K562 (cell line): ENCODE measurements at regions not wholly inside any gene's neighbourhood (a gene's known extent, or its start where the extent isn't known, plus 50 kb on each side); places are given as distances from the start of the nearest gene placed in this dataset.

Experiments
- ATAC-seq: fragments of 200-7000 bp; cut with Tn5 transposase; 3 replicates; pipeline ENCODE4 v1.9.1; 2020; ENCODE audit warnings: moderate library complexity
- BruUV-seq: library from RNA; stranded (reverse); fragments of 400-500 nt; replicated peaks from 2 replicates; lab custom pipeline; 2021; lab: Mats Ljungman, UMichigan
- CTCF ChIA-PET: fragments of 300-600 bp; formaldehyde crosslinking; extraction: SDS; loops from one replicate; lab custom pipeline; 2021; ENCODE audit warnings: low intra/inter-chr PET ratio; lab: Yijun Ruan, JAX
- POLR2A ChIA-PET: fragments of 300-600, 350-650 bp; sonication (Branson Sonifier 250); formaldehyde crosslinking; extraction: SDS; loops from one replicate; lab custom pipeline; 2021; ENCODE audit warnings: antibody characterized with exemption, inconsistent platforms; lab: Yijun Ruan, JAX
- DNase-seq, 4 experiments: peaks; one replicate each; pipeline versions ENCODE4 v3.0.0 to v3.0.0-alpha.2; 2011 to 2018; ENCODE audit warnings: low spot score in 3 of 4, mixed read lengths in 3 of 4; ENCODE audit errors: extremely low read depth in 1 of 4
- FAIRE-seq: peaks from 2 replicates; lab custom pipeline; 2011; peaks lifted over from hg19 to GRCh38; lab: Jason Lieb, UNC
- H2AFZ ChIP-seq: 2 replicates; pipeline ENCODE4 v1.6.0; 2011; ENCODE audit warnings: low read depth, low read length, control low read depth, inconsistent platforms
- H3K27ac ChIP-seq: fragments of 200-600 bp; 3 replicates; pipeline ENCODE4 v1.8.0; 2011; ENCODE audit warnings: low read depth, mild to moderate bottlenecking, control low read depth, inconsistent platforms, low read length, moderate library complexity, mixed read lengths; ENCODE audit errors: extremely low read depth
- H3K27me3 ChIP-seq, 2 experiments: fragments of 300-600 bp in 1 of 2; 2 replicates in 1 of 2; 3 replicates in 1 of 2; pipeline versions ENCODE4 v1.6.0 to v1.8.0; 2011; ENCODE audit warnings: inconsistent platforms in 2 of 2, low read length in 2 of 2, mild to moderate bottlenecking in 1 of 2, mixed read lengths in 1 of 2, moderate library complexity in 1 of 2; ENCODE audit not compliant: control insufficient read depth in 2 of 2, insufficient read depth in 2 of 2
- H3K36me3 ChIP-seq: fragments of 300-600 bp; 3 replicates; pipeline ENCODE4 v1.8.0; 2011; ENCODE audit warnings: mild to moderate bottlenecking, low read length, inconsistent platforms; ENCODE audit not compliant: control insufficient read depth, insufficient read depth
- H3K4me1 ChIP-seq, 2 experiments: fragments of 200-600 bp in 1 of 2; replicated peaks in 1 of 2; 2 replicates in 1 of 2; 3 replicates in 1 of 2; pipeline versions ENCODE4 v1.5.1 to v1.8.0; 2011; ENCODE audit warnings: inconsistent platforms in 2 of 2, low read length in 2 of 2, mild to moderate bottlenecking in 1 of 2, mixed read lengths in 1 of 2, moderate library complexity in 1 of 2; ENCODE audit not compliant: control insufficient read depth in 2 of 2, insufficient read depth in 2 of 2
- H3K4me2 ChIP-seq: 2 replicates; pipeline ENCODE4 v1.6.1; 2011; ENCODE audit warnings: low read length, control low read depth, inconsistent platforms, mixed read lengths; ENCODE audit not compliant: insufficient read depth
- H3K4me3 ChIP-seq: fragments of 200-600 bp; sonication (generic), shearing (Covaris generic); 2 replicates; pipeline ENCODE4 v1.5.1; 2016; ENCODE audit warnings: control low read depth, inconsistent platforms
- H3K79me2 ChIP-seq: fragments of 200-600 bp; 3 replicates; pipeline ENCODE4 v1.8.0; 2011; ENCODE audit warnings: low read length, inconsistent platforms; ENCODE audit not compliant: control insufficient read depth, insufficient read depth
- H3K9ac ChIP-seq, 2 experiments: 2 replicates each; pipeline versions ENCODE4 v1.6.0 to v1.6.1; 2011; ENCODE audit warnings: low read depth in 2 of 2, low read length in 2 of 2, control low read depth in 1 of 2, inconsistent platforms in 1 of 2, mild to moderate bottlenecking in 1 of 2, mixed read lengths in 1 of 2; ENCODE audit not compliant: insufficient read depth in 1 of 2
- H3K9me1 ChIP-seq: one replicate; pipeline ENCODE4 v1.6.0; 2011; ENCODE audit warnings: inconsistent platforms, mild to moderate bottlenecking, low read length, moderate library complexity; ENCODE audit not compliant: control insufficient read depth, insufficient read depth
- H3K9me3 ChIP-seq: replicated peaks from 2 replicates; pipeline ENCODE4 v1.5.1; 2011; ENCODE audit warnings: low read depth, low read length, inconsistent platforms; ENCODE audit not compliant: control insufficient read depth, insufficient read depth
- H4K20me1 ChIP-seq: replicated peaks from 2 replicates; pipeline ENCODE4 v1.6.1; 2011; ENCODE audit warnings: low read length, inconsistent platforms, mixed read lengths; ENCODE audit not compliant: control insufficient read depth, insufficient read depth
- CBFA2T3 ChIP-seq: fragments of 450-650 bp; IDR thresholded peaks from 2 replicates; pipeline ENCODE4 v1.6.1; 2017
- CHD1 ChIP-seq: fragments of 200-600 bp; sonication (generic); IDR thresholded peaks from one replicate; pipeline ENCODE4 v1.6.1; 2012; ENCODE audit warnings: mild to moderate bottlenecking, moderate library complexity, low read length, inconsistent platforms
- DDX20 ChIP-seq: fragments of 450-650 bp; IDR thresholded peaks from 2 replicates; pipeline ENCODE4 v1.6.1; 2016; ENCODE audit warnings: missing genetic modification characterization, low read depth, mild to moderate bottlenecking, missing compliant biosample characterization, moderate library complexity
- KAT2B ChIP-seq: IDR thresholded peaks from one replicate; pipeline ENCODE4 v1.6.1; 2012; ENCODE audit warnings: low read depth, mild to moderate bottlenecking, control low read depth, inconsistent platforms, low read length, moderate library complexity
- PCBP2 ChIP-seq: fragments of 200-400 bp; formaldehyde crosslinking; IDR thresholded peaks from 2 replicates; pipeline ENCODE4 v1.6.1; 2018; ENCODE audit warnings: low read length, low read depth, mild to moderate bottlenecking, moderate library complexity; ENCODE audit not compliant: poor library complexity, severe bottlenecking
- THRB ChIP-seq: fragments of 450-650 bp; formaldehyde crosslinking; conservative IDR thresholded peaks from 2 replicates; pipeline ENCODE4 v1.4.0; 2022; ENCODE audit warnings: mild to moderate bottlenecking, missing genetic modification characterization
- ZNF318 ChIP-seq, 2 experiments: fragments of 450-650 bp; IDR thresholded peaks; 2 replicates each; pipeline ENCODE4 v1.6.1; 2016; ENCODE audit warnings: mild to moderate bottlenecking in 2 of 2, borderline replicate concordance in 1 of 2, low read depth in 1 of 2, moderate library complexity in 1 of 2
- in situ Hi-C: fragments of 300-500 bp; cut with MboI; formaldehyde crosslinking; loops from 4 replicates; pipeline ENCODE4 v1.15.0; 2018; ENCODE audit warnings: inconsistent platforms, mixed read lengths
- intact Hi-C: fragments of 100-400 bp; cut with micrococcal nuclease; formaldehyde crosslinking; loops from 2 replicates; pipeline ENCODE4 v1.14.2; 2022
- TF ChIP-seq, protein P1 (sequence below), 2 experiments: fragments of 450-650 bp in 1 of 2; IDR thresholded peaks; 2 replicates each; pipeline ENCODE4 v1.6.1; 2011 to 2017; ENCODE audit warnings: low read depth in 2 of 2, antibody characterized with exemption in 1 of 2, borderline replicate concordance in 1 of 2, low read length in 1 of 2, mild to moderate bottlenecking in 1 of 2, mixed read lengths in 1 of 2; ENCODE audit not compliant: control insufficient read depth in 1 of 2

- no peak for TF ChIP-seq ZNF318 (IDR thresholded peaks at IDR 0.05; ENCODE audit: borderline replicate concordance in 1 of 2, low read depth in 1 of 2)
- no peak for TF ChIP-seq CHD1
These were observed 161.7 kb upstream of the SOX9 start (continued) for GRCh38 chr17:71959154-71959553.

DNA sequence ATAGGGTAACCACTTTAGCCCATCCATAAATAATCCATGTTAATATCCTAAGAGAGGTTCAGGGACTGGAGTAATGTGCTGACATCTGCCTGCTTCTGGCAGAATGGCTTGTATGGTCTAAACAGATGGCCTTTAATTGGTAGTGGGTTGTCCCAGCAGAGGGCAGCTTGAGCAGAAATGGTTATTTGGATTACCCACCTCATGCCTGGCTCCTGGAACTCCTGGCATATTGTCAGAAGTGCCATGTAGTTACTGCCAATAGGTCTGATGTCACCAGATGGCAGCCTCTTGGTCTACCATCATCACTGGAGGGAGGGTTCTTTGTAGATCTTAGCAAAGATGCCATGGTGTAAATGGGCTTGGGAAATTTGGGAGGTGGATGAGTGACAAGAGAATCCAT is 157.5 kb upstream of the SOX9 start:
- Histone ChIP-seq H3K9me3 (no peaks in the 10 kb centered on the region), H3K9me1 (no peaks in the 10 kb centered on the region), H3K27ac (no peak overlapping the region), H3K27me3 (no peaks in the 10 kb centered on the region), H3K4me1 (no peaks in the 10 kb centered on the region), H3K4me3 (no peak overlapping the region), H3K36me3 (no peaks in the 10 kb centered on the region), H3K79me2 (no peaks in the 10 kb centered on the region), H3K9ac (no peak overlapping the region), H4K20me1 (no peaks in the 10 kb centered on the region), H2AFZ (no peak overlapping the region), H3K4me2 (no peak overlapping the region)
- DNase-seq: no peak
- intact Hi-C loops (no loop called here), in situ Hi-C loops (no loop called here)
- ChIA-PET CTCF (no interaction called here), POLR2A (no interaction called here)
- no TSS peak for BruUV-seq
- TF ChIP-seq KAT2B: no peak
- TF ChIP-seq THRB (CRISPR knock-in tag): no peak
- TF ChIP-seq, protein P1, sequence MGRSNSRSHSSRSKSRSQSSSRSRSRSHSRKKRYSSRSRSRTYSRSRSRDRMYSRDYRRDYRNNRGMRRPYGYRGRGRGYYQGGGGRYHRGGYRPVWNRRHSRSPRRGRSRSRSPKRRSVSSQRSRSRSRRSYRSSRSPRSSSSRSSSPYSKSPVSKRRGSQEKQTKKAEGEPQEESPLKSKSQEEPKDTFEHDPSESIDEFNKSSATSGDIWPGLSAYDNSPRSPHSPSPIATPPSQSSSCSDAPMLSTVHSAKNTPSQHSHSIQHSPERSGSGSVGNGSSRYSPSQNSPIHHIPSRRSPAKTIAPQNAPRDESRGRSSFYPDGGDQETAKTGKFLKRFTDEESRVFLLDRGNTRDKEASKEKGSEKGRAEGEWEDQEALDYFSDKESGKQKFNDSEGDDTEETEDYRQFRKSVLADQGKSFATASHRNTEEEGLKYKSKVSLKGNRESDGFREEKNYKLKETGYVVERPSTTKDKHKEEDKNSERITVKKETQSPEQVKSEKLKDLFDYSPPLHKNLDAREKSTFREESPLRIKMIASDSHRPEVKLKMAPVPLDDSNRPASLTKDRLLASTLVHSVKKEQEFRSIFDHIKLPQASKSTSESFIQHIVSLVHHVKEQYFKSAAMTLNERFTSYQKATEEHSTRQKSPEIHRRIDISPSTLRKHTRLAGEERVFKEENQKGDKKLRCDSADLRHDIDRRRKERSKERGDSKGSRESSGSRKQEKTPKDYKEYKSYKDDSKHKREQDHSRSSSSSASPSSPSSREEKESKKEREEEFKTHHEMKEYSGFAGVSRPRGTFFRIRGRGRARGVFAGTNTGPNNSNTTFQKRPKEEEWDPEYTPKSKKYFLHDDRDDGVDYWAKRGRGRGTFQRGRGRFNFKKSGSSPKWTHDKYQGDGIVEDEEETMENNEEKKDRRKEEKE (IDR thresholded peaks at IDR 0.05; ENCODE audit: borderline replicate concordance in 1 of 2, control insufficient read depth in 1 of 2, low read depth in 2 of 2, low read length in 1 of 2): no peak
- TF ChIP-seq DDX20 (tag): no peak
- TF ChIP-seq CBFA2T3: no peak
- no peak for TF ChIP-seq PCBP2
- FAIRE-seq: no peak
- ATAC-seq: no peak
